ENCODE measurements at regions not wholly inside any gene's neighbourhood (a gene's known extent, or its start where the extent isn't known, plus 50 kb on each side); places are given as distances from the start of the nearest gene placed in this dataset.
"Not testable (repeated sequence)": the region's sequence is repeated elsewhere in the genome, so short reads cannot be mapped to it uniquely, and the experiment has no call there.

- H3K4me1 ChIP-seq (ENCODE audit: control insufficient read depth, extremely low read depth, insufficient read depth, low read length); H3K9me3 ChIP-seq (ENCODE audit: control insufficient read depth, low read depth, low read length); H2AFZ ChIP-seq (ENCODE audit: control insufficient read depth, low read length); H3K27ac ChIP-seq (ENCODE audit: control insufficient read depth, insufficient read depth, low read length); dilution Hi-C loops (cut with MboI; ENCODE audit: extremely low pct_ligation_motif_present, low sequenced_read_pairs); DNase-seq (ENCODE audit: low read depth, low spot score); H3K9me1 ChIP-seq (ENCODE audit: control insufficient read depth, extremely low read depth, insufficient read depth, low read length); H3K4me3 ChIP-seq (ENCODE audit: control insufficient read depth in 2 of 3, extremely low read depth in 1 of 3, insufficient read depth in 2 of 3, low read depth in 1 of 3, low read length in 3 of 3); H3K4me2 ChIP-seq (ENCODE audit: control insufficient read depth, extremely low read depth, insufficient read depth, low read depth, low read length); H3K27me3 ChIP-seq (ENCODE audit: control insufficient read depth, extremely low read depth, insufficient read depth, low read length); H3K79me2 ChIP-seq (ENCODE audit: control insufficient read depth, insufficient read depth, low read length); H4K20me1 ChIP-seq (ENCODE audit: control insufficient read depth, extremely low read depth, insufficient read depth, low read length); H3K9ac ChIP-seq (ENCODE audit: control insufficient read depth, extremely low read depth, insufficient read depth, low read length); H3K36me3 ChIP-seq (ENCODE audit: control insufficient read depth in 2 of 2, extremely low read depth in 1 of 2, insufficient read depth in 2 of 2, low read length in 2 of 2): not testable (repeated sequence)
- FAIRE-seq: peak; percentile 76
Measured at GRCh38 chr17:15852863-15853262, 92.1 kb upstream of the ADORA2B start.

- FAIRE-seq; H3K27me3 ChIP-seq (ENCODE audit: control insufficient read depth, extremely low read depth, insufficient read depth, low read length); H3K36me3 ChIP-seq (ENCODE audit: control insufficient read depth in 2 of 2, extremely low read depth in 1 of 2, insufficient read depth in 2 of 2, low read length in 2 of 2); dilution Hi-C loops (cut with MboI; ENCODE audit: extremely low pct_ligation_motif_present, low sequenced_read_pairs); H3K9ac ChIP-seq (ENCODE audit: control insufficient read depth, extremely low read depth, insufficient read depth, low read length); H3K9me1 ChIP-seq (ENCODE audit: control insufficient read depth, extremely low read depth, insufficient read depth, low read length); H3K27ac ChIP-seq (ENCODE audit: control insufficient read depth, insufficient read depth, low read length); DNase-seq (ENCODE audit: low read depth, low spot score); H3K4me3 ChIP-seq (ENCODE audit: control insufficient read depth in 2 of 3, extremely low read depth in 1 of 3, insufficient read depth in 2 of 3, low read depth in 1 of 3, low read length in 3 of 3); H3K4me2 ChIP-seq (ENCODE audit: control insufficient read depth, extremely low read depth, insufficient read depth, low read depth, low read length); H3K4me1 ChIP-seq (ENCODE audit: control insufficient read depth, extremely low read depth, insufficient read depth, low read length); H4K20me1 ChIP-seq (ENCODE audit: control insufficient read depth, extremely low read depth, insufficient read depth, low read length); H3K79me2 ChIP-seq (ENCODE audit: control insufficient read depth, insufficient read depth, low read length); H2AFZ ChIP-seq (ENCODE audit: control insufficient read depth, low read length); H3K9me3 ChIP-seq (ENCODE audit: control insufficient read depth, low read depth, low read length): not testable (repeated sequence)
Measured at GRCh38 chr17:15856191-15856590, 88.7 kb upstream of the ADORA2B start.

- H3K9me3 ChIP-seq (ENCODE audit: control insufficient read depth, low read depth, low read length); H3K79me2 ChIP-seq (ENCODE audit: control insufficient read depth, insufficient read depth, low read length); H3K27me3 ChIP-seq (ENCODE audit: control insufficient read depth, extremely low read depth, insufficient read depth, low read length); FAIRE-seq; H3K9me1 ChIP-seq (ENCODE audit: control insufficient read depth, extremely low read depth, insufficient read depth, low read length); H3K4me3 ChIP-seq (ENCODE audit: control insufficient read depth in 2 of 3, extremely low read depth in 1 of 3, insufficient read depth in 2 of 3, low read depth in 1 of 3, low read length in 3 of 3); H4K20me1 ChIP-seq (ENCODE audit: control insufficient read depth, extremely low read depth, insufficient read depth, low read length); H3K27ac ChIP-seq (ENCODE audit: control insufficient read depth, insufficient read depth, low read length); DNase-seq (ENCODE audit: low read depth, low spot score); H3K4me1 ChIP-seq (ENCODE audit: control insufficient read depth, extremely low read depth, insufficient read depth, low read length); H3K36me3 ChIP-seq (ENCODE audit: control insufficient read depth in 2 of 2, extremely low read depth in 1 of 2, insufficient read depth in 2 of 2, low read length in 2 of 2); H3K4me2 ChIP-seq (ENCODE audit: control insufficient read depth, extremely low read depth, insufficient read depth, low read depth, low read length); dilution Hi-C loops (cut with MboI; ENCODE audit: extremely low pct_ligation_motif_present, low sequenced_read_pairs); H2AFZ ChIP-seq (ENCODE audit: control insufficient read depth, low read length); H3K9ac ChIP-seq (ENCODE audit: control insufficient read depth, extremely low read depth, insufficient read depth, low read length): not testable (repeated sequence)
Measured at GRCh38 chr17:15856745-15857144, 88.2 kb upstream of the ADORA2B start.

GRCh38 chr17:15858082-15858481 lies 86.8 kb upstream of the ADORA2B start:
- H3K27me3 ChIP-seq (ENCODE audit: control insufficient read depth, extremely low read depth, insufficient read depth, low read length); H3K9me3 ChIP-seq (ENCODE audit: control insufficient read depth, low read depth, low read length); H3K4me2 ChIP-seq (ENCODE audit: control insufficient read depth, extremely low read depth, insufficient read depth, low read depth, low read length); H3K27ac ChIP-seq (ENCODE audit: control insufficient read depth, insufficient read depth, low read length); dilution Hi-C loops (cut with MboI; ENCODE audit: extremely low pct_ligation_motif_present, low sequenced_read_pairs); H3K79me2 ChIP-seq (ENCODE audit: control insufficient read depth, insufficient read depth, low read length); DNase-seq (ENCODE audit: low read depth, low spot score); H3K4me1 ChIP-seq (ENCODE audit: control insufficient read depth, extremely low read depth, insufficient read depth, low read length); H3K9ac ChIP-seq (ENCODE audit: control insufficient read depth, extremely low read depth, insufficient read depth, low read length); FAIRE-seq; H3K9me1 ChIP-seq (ENCODE audit: control insufficient read depth, extremely low read depth, insufficient read depth, low read length); H2AFZ ChIP-seq (ENCODE audit: control insufficient read depth, low read length); H3K36me3 ChIP-seq (ENCODE audit: control insufficient read depth in 2 of 2, extremely low read depth in 1 of 2, insufficient read depth in 2 of 2, low read length in 2 of 2); H4K20me1 ChIP-seq (ENCODE audit: control insufficient read depth, extremely low read depth, insufficient read depth, low read length); H3K4me3 ChIP-seq (ENCODE audit: control insufficient read depth in 2 of 3, extremely low read depth in 1 of 3, insufficient read depth in 2 of 3, low read depth in 1 of 3, low read length in 3 of 3): not testable (repeated sequence)

GRCh38 chr17:15860774-15861173 lies 84.2 kb upstream of the ADORA2B start:
- H3K9me3 ChIP-seq (ENCODE audit: control insufficient read depth, low read depth, low read length); DNase-seq (ENCODE audit: low read depth, low spot score); H3K4me1 ChIP-seq (ENCODE audit: control insufficient read depth, extremely low read depth, insufficient read depth, low read length); H3K4me2 ChIP-seq (ENCODE audit: control insufficient read depth, extremely low read depth, insufficient read depth, low read depth, low read length); H3K9ac ChIP-seq (ENCODE audit: control insufficient read depth, extremely low read depth, insufficient read depth, low read length); H3K27me3 ChIP-seq (ENCODE audit: control insufficient read depth, extremely low read depth, insufficient read depth, low read length); H3K9me1 ChIP-seq (ENCODE audit: control insufficient read depth, extremely low read depth, insufficient read depth, low read length); H2AFZ ChIP-seq (ENCODE audit: control insufficient read depth, low read length); H3K36me3 ChIP-seq (ENCODE audit: control insufficient read depth in 2 of 2, extremely low read depth in 1 of 2, insufficient read depth in 2 of 2, low read length in 2 of 2); H3K79me2 ChIP-seq (ENCODE audit: control insufficient read depth, insufficient read depth, low read length); dilution Hi-C loops (cut with MboI; ENCODE audit: extremely low pct_ligation_motif_present, low sequenced_read_pairs); FAIRE-seq; H4K20me1 ChIP-seq (ENCODE audit: control insufficient read depth, extremely low read depth, insufficient read depth, low read length); H3K4me3 ChIP-seq (ENCODE audit: control insufficient read depth in 2 of 3, extremely low read depth in 1 of 3, insufficient read depth in 2 of 3, low read depth in 1 of 3, low read length in 3 of 3); H3K27ac ChIP-seq (ENCODE audit: control insufficient read depth, insufficient read depth, low read length): not testable (repeated sequence)
